ENCODE measurements at regions not wholly inside any gene's neighbourhood (a gene's known extent, or its start where the extent isn't known, plus 50 kb on each side); places are given as distances from the start of the nearest gene placed in this dataset.

DNA sequence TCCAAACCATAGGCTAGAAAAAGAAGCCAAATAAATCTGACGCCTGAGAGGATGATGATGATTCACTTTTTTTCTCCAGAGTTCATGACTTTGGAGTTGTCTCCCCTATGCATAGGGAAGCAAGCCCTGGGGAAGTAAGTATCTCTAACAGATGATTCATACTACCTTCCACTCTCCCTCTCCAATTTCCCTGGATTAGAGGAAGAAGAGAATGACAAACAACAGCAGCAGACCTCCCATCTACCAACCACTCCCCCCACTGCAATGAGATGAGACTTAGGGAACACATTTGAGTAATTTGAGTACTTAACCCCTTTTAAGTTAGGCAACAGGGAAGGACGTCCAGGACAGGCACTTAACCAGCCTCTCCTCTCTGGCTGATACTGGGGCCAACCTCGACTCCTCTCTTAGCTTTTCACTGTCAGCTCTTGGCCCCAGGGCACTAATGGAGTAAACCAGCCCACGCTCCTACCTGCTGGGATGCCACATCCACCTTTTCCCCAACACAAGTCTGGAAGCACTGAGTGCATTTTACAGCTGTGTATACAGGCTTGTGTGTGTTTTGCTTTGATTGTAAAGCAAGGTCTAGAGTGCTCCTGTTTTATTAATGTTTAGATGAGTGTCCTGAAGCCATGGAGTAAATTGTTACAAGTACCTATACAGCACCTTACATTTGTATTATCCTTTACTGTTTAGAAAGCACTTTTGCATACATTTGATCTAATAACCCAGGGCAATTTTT lies 180.7 kb downstream of the PHLDA1 start:
- in situ Hi-C loops (cut with MboI; ENCODE audit: low pct_unique_long_range_greater_than_20kb in 2 of 9, low sequenced_read_pairs in 9 of 9, unreplicated experiment in 9 of 9): no loop called here
- peak in 2 of 8 experiments; percentile 72 to 86 for ATAC-seq (replicated peaks in 6 of 8)
- Histone ChIP-seq H3K4me3 (no peak overlapping the region), H3K4me1 (replicated peaks in 1 of 2) (peaks cover 17 to 19% of the 10 kb centered on the region in 2 donors), H3K27ac (no peak overlapping the region)
- WGBS, 10 experiments: 0 to 79% (median 38%) methylated on average over 1 to 4 of the region's 4 CpGs; no CpG with 5 or more reads in 4 of the 10 experiments

DNA sequence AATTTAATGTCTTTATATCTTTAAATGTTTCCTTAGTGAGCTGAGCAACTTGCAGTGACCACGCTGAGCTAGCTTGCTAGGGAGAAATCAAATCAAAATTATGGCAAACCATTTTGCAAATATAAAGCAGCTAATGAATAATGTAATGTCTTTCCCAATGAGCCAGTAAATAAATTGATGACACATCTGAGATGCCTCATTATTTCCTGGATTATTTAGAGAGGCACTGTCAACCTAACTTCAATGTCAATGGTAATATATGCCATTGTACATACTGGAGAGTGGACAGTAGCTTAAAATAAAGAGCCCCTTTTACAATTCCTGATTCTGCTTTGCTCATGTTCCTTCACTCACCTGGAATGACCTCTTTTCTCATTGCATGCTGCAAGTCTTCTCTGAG lies 182.6 kb downstream of the PHLDA1 start:
- no peak overlapping the region for H3K4me3 ChIP-seq
- peaks cover 17 to 19% of the 10 kb centered on the region in 2 donors for H3K4me1 ChIP-seq (replicated peaks in 1 of 2)
- peak overlapping the region in 1 of 2 donors; percentile 47 for H3K27ac ChIP-seq
- ATAC-seq (replicated peaks in 6 of 8): peak in 6 of 8 experiments; percentile 5 to 43 (median 12)
- in situ Hi-C loops (cut with MboI; ENCODE audit: low pct_unique_long_range_greater_than_20kb in 2 of 9, low sequenced_read_pairs in 9 of 9, unreplicated experiment in 9 of 9): no loop called here
- WGBS, 10 experiments: 0 to 100% (median 30%) methylated on average over 1 of the region's 1 CpG; no CpG with 5 or more reads in 5 of the 10 experiments

DNA sequence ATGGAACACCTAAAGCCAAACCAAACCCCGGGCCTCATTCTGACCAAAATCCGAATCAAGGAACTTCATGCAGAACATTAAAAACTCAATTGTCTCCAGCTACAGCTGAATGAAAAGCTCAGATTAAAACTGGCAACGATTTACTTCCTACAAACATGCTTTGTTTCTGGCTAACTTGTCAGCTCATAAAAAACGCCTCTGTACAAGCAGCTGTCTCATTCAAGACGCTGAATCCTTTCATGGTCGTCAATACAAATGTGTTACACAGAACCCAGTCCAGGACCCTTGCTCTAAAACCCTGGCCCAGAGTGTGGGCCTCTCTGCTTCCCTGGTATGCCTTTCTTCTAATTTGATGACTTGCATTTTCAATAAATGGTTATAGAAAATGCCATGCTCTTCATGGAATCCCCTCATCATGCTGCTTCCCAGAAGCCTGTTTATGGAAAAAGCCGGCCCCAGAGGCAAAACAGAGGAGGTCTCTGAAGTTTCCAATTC lies 183.1 kb downstream of the PHLDA1 start:
- in situ Hi-C loops (cut with MboI; ENCODE audit: low pct_unique_long_range_greater_than_20kb in 2 of 9, low sequenced_read_pairs in 9 of 9, unreplicated experiment in 9 of 9): no loop called here
- Histone ChIP-seq H3K4me3 (no peak overlapping the region), H3K4me1 (replicated peaks in 1 of 2) (peaks cover 19 to 20% of the 10 kb centered on the region in 2 donors), H3K27ac (peak overlapping the region; percentile 31 to 47)
- ATAC-seq (replicated peaks in 6 of 8): peak in 6 of 8 experiments; percentile 16 to 85 (median 82)
- 0 to 62% (median 33%) methylated on average over 1 to 7 of the region's 7 CpGs; no CpG with 5 or more reads in 1 of the 10 experiments for WGBS, 10 experiments

DNA sequence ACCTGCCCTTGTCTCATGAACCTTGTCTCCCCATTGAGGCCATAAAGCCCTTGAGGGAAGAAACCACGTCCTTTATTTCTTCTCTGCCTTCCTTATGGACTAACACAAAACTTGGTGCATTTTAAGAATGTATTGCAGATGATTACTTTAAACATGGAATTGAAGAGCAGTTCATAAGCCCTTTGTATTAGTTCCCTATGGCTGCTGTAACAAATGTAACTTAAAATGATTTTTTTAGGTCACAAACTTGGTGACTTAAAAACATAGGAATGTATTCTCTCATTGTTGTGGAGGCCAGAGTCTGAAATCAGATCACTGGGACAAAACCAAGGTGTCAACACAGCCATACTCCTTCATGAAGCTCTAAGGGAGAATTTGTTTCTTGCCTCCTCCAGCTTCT lies 185.5 kb downstream of the PHLDA1 start:
- H3K4me3 ChIP-seq: no peak overlapping the region
- peaks cover 19 to 21% of the 10 kb centered on the region in 2 donors for H3K4me1 ChIP-seq (replicated peaks in 1 of 2)
- in situ Hi-C loops (cut with MboI; ENCODE audit: low pct_unique_long_range_greater_than_20kb in 2 of 9, low sequenced_read_pairs in 9 of 9, unreplicated experiment in 9 of 9): no loop called here
- WGBS, 10 experiments: 83 to 100% (median 92%) methylated on average over 1 of the region's 1 CpG; no CpG with 5 or more reads in 3 of the 10 experiments
- H3K27ac ChIP-seq: no peak overlapping the region
- ATAC-seq (replicated peaks in 6 of 8): no peak

DNA sequence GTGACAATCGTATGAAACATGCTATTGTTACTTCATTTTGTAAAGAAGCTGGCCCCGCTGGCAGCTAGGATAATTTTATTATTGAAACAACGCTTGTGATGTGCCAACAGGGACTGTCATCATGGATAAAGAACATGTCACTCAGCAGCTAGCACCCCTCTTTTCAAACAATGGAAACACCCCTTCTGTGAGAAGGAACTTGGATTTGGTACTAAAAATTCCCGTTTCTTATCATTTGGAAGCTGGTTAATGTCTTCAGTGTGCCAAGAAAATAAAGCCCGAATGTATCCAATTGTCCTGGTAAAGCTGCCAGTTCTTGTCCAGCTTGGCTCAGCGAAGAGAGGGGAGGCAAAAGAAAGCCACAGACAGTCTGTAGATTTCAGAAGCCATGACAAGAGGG lies 186.6 kb downstream of the PHLDA1 start:
- no peak overlapping the region for H3K27ac ChIP-seq
- peaks cover 19 to 21% of the 10 kb centered on the region in 2 donors for H3K4me1 ChIP-seq (replicated peaks in 1 of 2)
- H3K4me3 ChIP-seq: no peak overlapping the region
- ATAC-seq (replicated peaks in 6 of 8): no peak
- in situ Hi-C loops (cut with MboI; ENCODE audit: low pct_unique_long_range_greater_than_20kb in 2 of 9, low sequenced_read_pairs in 9 of 9, unreplicated experiment in 9 of 9): no loop called here
- WGBS, 10 experiments: 55 to 90% (median 81%) methylated on average over 3 to 6 of the region's 6 CpGs; no CpG with 5 or more reads in 1 of the 10 experiments

DNA sequence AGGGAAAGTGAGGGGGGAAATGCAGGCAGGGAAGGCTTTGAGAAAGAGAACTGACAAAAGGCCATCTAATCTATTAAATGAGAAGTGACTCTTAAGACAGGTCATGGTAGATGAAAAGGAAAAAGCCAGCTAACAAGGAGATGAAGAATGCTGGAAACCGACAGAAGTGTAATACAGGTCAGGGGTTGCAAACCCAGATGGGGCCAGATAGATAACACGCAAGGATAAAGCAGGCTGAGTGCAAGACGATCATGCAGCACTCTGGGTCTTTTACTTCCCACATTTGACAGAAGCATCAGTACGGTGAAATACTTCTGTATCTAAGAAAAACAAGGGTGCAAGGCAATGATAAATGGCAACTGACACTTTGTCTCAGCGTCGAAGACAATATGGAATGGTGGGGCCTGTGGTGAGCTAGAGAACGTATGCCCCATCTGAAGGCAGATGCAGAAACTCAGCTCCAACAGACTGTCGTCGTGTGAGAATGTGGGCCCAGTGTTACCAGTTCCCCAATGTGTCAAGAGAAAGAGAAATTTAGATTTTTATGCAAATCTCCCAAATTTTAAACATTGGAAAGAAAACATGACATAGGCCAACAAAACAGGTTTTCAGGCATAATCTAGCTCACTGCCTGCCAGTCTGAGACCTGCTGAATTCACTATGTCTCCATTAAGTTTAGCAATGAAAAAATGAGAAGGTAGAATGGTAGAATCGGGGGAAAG lies 187.4 kb downstream of the PHLDA1 start:
- Histone ChIP-seq H3K4me1 (replicated peaks in 1 of 2) (peaks cover 16 to 19% of the 10 kb centered on the region in 2 donors), H3K27ac (no peak overlapping the region), H3K4me3 (no peak overlapping the region)
- 0 to 100% (median 76%) methylated on average over 1 to 9 of the region's 10 CpGs for WGBS, 10 experiments
- no peak for ATAC-seq (replicated peaks in 6 of 8)
- in situ Hi-C loops (cut with MboI; ENCODE audit: low pct_unique_long_range_greater_than_20kb in 2 of 9, low sequenced_read_pairs in 9 of 9, unreplicated experiment in 9 of 9): no loop called here

DNA sequence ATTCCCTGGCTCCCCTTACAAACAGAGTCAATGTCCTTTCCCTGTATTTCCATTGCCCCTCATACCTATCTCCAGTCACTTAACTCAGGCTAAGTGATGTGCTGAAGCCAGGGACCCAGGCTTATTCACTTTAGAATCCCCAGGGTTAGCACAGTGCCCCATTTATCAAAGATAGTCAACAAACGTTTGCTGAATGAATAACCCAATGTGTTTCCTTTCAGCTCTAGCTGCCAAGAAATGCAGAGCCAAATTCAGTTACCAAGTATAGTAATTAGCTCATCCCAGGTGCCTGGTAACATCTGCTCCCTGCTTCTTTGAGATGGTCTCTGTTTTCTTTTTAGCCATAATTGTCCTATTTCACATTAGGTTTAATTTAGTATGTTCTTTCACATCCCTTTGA lies 189.5 kb downstream of the PHLDA1 start:
- peaks cover 12 to 22% of the 10 kb centered on the region in 2 donors for H3K4me1 ChIP-seq (replicated peaks in 1 of 2)
- H3K27ac ChIP-seq: no peak overlapping the region
- no peak overlapping the region for H3K4me3 ChIP-seq
- in situ Hi-C loops (cut with MboI; ENCODE audit: low pct_unique_long_range_greater_than_20kb in 2 of 9, low sequenced_read_pairs in 9 of 9, unreplicated experiment in 9 of 9): no loop called here
- 0 to 83% (median 25%) methylated on average over 1 of the region's 1 CpG; no CpG with 5 or more reads in 3 of the 10 experiments for WGBS, 10 experiments
- peak in 2 of 8 experiments; percentile 35 to 92 for ATAC-seq (replicated peaks in 6 of 8)

DNA sequence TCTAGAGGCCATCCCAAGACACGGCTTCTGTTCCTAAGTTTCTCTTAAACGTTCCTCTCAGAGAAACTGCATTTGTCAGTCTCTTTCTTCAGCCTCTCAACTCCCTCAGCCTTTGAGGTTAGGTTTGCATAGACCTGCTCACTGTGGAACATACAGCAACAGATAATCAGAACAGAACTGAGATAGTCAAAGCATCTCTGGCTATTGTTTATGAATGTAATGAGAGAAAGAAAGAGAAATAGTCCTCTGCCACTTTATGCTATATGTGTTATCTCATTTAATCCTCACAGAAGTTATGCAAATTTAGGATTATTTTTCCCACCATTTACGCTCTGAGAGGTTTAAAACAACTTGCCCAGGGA lies 190.6 kb downstream of the PHLDA1 start:
- no peak for ATAC-seq (replicated peaks in 6 of 8)
- in situ Hi-C loops (cut with MboI; ENCODE audit: low pct_unique_long_range_greater_than_20kb in 2 of 9, low sequenced_read_pairs in 9 of 9, unreplicated experiment in 9 of 9): no loop called here

DNA sequence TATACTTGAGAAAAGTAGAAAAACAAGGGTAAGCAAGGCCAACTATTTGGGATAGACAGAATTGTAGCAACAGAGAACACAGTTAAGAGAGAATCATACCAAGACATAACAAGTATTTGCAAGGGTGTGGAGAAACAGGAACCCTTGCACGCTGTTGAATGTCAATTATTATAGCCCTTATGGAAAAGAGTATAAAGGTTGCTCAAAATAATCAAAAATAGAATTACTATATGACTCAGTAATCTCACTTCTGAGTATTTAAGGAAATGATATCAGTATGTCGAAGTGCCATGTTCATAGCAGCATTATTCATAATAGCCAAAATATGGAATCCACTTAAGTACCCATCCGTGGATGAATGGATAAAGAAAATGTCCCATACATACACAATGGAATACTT lies 193.3 kb downstream of the PHLDA1 start:
- ATAC-seq (replicated peaks in 6 of 8): no peak
- in situ Hi-C loops (cut with MboI; ENCODE audit: low pct_unique_long_range_greater_than_20kb in 2 of 9, low sequenced_read_pairs in 9 of 9, unreplicated experiment in 9 of 9): no loop called here
- H3K4me3 ChIP-seq: no peak overlapping the region
- H3K4me1 ChIP-seq (replicated peaks in 1 of 2): peaks cover 21 to 39% of the 10 kb centered on the region in 2 donors
- H3K27ac ChIP-seq: no peak overlapping the region
- 74 to 100% (median 81%) methylated on average over 1 to 3 of the region's 3 CpGs for WGBS, 10 experiments

More for the DNA sequence above, 190.6 kb downstream of the PHLDA1 start:
- 73 to 100% (median 100%) methylated on average over 1 to 3 of the region's 3 CpGs; no CpG with 5 or more reads in 3 of the 10 experiments for WGBS, 10 experiments
- no peak overlapping the region for H3K27ac ChIP-seq
- no peak overlapping the region for H3K4me3 ChIP-seq
- H3K4me1 ChIP-seq (replicated peaks in 1 of 2): peaks cover 15 to 33% of the 10 kb centered on the region in 2 donors

DNA sequence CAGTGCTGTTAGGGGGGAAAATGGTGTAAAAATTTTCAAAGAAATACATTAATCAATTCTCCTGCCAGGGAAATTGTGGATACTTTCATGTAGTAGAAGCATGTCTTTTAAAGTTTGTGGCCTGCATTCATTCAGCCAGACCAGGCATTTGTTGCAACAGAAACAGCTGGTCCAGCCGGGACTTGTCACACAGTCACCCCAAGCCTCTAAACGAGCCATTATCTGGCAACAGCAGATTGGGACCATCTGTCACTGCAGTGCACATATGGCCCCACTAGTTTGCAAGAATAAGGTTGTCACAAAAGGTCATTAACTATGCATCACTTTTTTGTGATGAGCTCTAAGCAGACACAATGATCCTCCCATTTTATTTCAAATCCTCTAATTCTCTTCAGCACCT lies 193.9 kb downstream of the PHLDA1 start:
- peak in 5 of 8 experiments; percentile 70 to 98 (median 97) for ATAC-seq (replicated peaks in 6 of 8)
- Histone ChIP-seq H3K4me1 (replicated peaks in 1 of 2) (peaks cover 21 to 39% of the 10 kb centered on the region in 2 donors), H3K27ac (no peak overlapping the region), H3K4me3 (no peak overlapping the region)
- 0 to 83% (median 17%) methylated on average over 1 to 2 of the region's 2 CpGs; no CpG with 5 or more reads in 1 of the 10 experiments for WGBS, 10 experiments
- in situ Hi-C loops (cut with MboI; ENCODE audit: low pct_unique_long_range_greater_than_20kb in 2 of 9, low sequenced_read_pairs in 9 of 9, unreplicated experiment in 9 of 9): no loop called here

DNA sequence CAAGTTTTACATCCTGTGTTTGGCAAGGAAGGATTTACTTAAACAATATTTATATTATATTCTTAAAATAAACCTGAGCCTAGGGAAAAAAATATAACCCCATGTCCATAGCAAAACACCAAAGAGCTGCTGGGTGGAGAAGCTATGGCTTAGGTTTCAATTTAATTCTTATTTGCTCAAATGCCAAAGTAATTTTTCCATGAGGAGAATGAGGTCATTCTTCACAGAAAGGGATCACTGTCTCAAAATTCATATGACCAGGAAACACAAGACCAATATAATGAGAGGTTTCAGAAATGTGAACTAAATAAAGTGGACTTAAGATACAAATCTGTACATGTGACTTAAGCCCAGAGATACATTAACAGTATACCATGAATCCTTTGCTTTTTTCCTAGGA lies 195.0 kb downstream of the PHLDA1 start:
- peak in 2 of 8 experiments; percentile 31 to 55 for ATAC-seq (replicated peaks in 6 of 8)
- H3K4me3 ChIP-seq: no peak overlapping the region
- peaks cover 21 to 35% of the 10 kb centered on the region in 2 donors for H3K4me1 ChIP-seq (replicated peaks in 1 of 2)
- in situ Hi-C loops (cut with MboI; ENCODE audit: low pct_unique_long_range_greater_than_20kb in 2 of 9, low sequenced_read_pairs in 9 of 9, unreplicated experiment in 9 of 9): no loop called here
- no peak overlapping the region for H3K27ac ChIP-seq

DNA sequence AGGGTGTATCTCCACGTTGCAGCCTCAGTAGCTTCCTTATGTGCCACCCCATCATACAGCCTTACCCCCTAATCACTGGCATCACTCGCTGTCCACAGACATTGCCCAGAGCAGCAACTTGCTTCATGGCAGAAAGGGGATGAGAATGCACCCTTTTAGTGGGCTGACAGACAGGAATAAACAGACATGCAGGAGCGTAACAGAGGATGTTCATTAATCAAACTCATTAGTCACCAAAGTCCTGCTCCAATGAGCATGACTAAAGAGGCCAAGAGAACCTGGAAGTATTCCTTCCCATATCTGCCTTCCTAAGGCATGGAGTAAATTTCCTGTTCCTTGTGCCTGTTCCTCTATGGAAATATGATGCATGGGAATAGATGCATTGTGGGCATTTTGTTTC lies 197.0 kb downstream of the PHLDA1 start:
- peaks cover 21 to 39% of the 10 kb centered on the region in 2 donors for H3K4me1 ChIP-seq (replicated peaks in 1 of 2)
- peak in 2 of 8 experiments; percentile 49 to 53 for ATAC-seq (replicated peaks in 6 of 8)
- WGBS, 10 experiments: 17 to 100% (median 100%) methylated on average over 1 to 3 of the region's 3 CpGs; no CpG with 5 or more reads in 5 of the 10 experiments
- H3K4me3 ChIP-seq: no peak overlapping the region
- in situ Hi-C loops (cut with MboI; ENCODE audit: low pct_unique_long_range_greater_than_20kb in 2 of 9, low sequenced_read_pairs in 9 of 9, unreplicated experiment in 9 of 9): no loop called here
- no peak overlapping the region for H3K27ac ChIP-seq

DNA sequence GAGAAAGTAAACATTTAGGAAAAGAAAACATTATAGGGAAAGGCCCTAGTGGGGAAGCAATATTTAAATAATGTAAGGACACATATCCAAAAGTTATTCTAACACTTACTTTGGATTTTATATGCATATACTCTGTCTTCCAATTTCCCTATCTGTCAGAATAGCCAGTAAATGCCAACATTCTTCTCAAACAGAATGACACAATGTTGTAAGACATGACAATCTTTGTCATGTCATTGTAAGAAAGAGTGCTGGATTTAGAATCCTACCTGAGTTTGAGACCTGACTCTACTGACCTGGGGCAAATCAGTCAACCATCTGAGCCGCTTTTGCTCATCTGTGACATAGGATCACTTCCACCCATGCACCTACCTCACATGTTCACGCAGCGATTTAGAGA lies 198.3 kb downstream of the PHLDA1 start:
- ATAC-seq (replicated peaks in 6 of 8): no peak
- no peak overlapping the region for H3K27ac ChIP-seq
- peaks cover 19 to 35% of the 10 kb centered on the region in 2 donors for H3K4me1 ChIP-seq (replicated peaks in 1 of 2)
- 40 to 100% (median 78%) methylated on average over 1 to 3 of the region's 3 CpGs; no CpG with 5 or more reads in 4 of the 10 experiments for WGBS, 10 experiments
- H3K4me3 ChIP-seq: no peak overlapping the region
- in situ Hi-C loops (cut with MboI; ENCODE audit: low pct_unique_long_range_greater_than_20kb in 2 of 9, low sequenced_read_pairs in 9 of 9, unreplicated experiment in 9 of 9): no loop called here
